Mesodermal cell (in vitro differentiated cells): ENCODE measurements at regions not wholly inside any gene's neighbourhood (a gene's known extent, or its start where the extent isn't known, plus 50 kb on each side); places are given as distances from the start of the nearest gene placed in this dataset.

Source experiments
- H3K27ac ChIP-seq: 2 replicates; pipeline ENCODE4 v1.7.0; 2013; ENCODE audit warnings: mild to moderate bottlenecking, low read depth, low read length, moderate library complexity; ENCODE audit not compliant: severe bottlenecking
- H3K36me3 ChIP-seq: 2 replicates; pipeline ENCODE4 v1.7.1; 2013; ENCODE audit warnings: mild to moderate bottlenecking, low read length, moderate library complexity; ENCODE audit not compliant: control insufficient read depth, insufficient read depth
- H3K4me1 ChIP-seq: one replicate; pipeline ENCODE4 v1.7.1; 2013; ENCODE audit warnings: mild to moderate bottlenecking, low read length; ENCODE audit not compliant: insufficient read depth, control insufficient read depth, poor library complexity, severe bottlenecking
- H3K4me3 ChIP-seq: 2 replicates; pipeline ENCODE4 v1.7.0; 2013; ENCODE audit warnings: low read length, control low read depth, mild to moderate bottlenecking; ENCODE audit not compliant: insufficient read depth, poor library complexity, severe bottlenecking; ENCODE audit errors: extremely low read depth
- H3K9me3 ChIP-seq: 2 replicates; pipeline ENCODE4 v1.7.1; 2013; ENCODE audit warnings: mild to moderate bottlenecking, low read length, moderate library complexity; ENCODE audit not compliant: control insufficient read depth
- WGBS, 2 experiments: methylation state at CpG; one replicate each; pipeline ENCODE4 v1.1.5; 2013; ENCODE audit warnings: missing lambda C conversion rate in 2 of 2; ENCODE audit not compliant: insufficient coverage in 2 of 2; 5-methylcytosine and 5-hydroxymethylcytosine counted together

DNA sequence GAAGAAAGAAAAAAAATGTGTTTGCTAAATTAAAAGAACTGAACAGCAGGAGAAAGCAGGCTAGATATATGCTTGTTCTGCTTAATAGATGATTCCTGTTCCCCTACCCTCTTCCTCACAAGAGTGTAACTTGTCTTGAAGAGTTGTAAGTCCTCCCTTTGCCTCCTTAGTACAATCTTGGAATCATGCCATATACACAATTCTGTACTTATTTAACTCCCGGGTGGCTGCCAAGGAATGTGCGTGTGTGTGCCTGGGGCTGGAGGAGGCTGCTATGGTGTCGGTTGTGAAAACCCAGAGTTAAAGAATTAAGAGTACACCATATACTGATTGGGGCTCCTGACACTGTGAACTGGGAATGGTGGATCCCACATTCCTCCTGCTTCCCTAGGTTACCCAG lies 194.2 kb downstream of the SIPA1L2 start:
- Histone ChIP-seq H3K4me1 (no peaks in the 10 kb centered on the region), H3K9me3 (no peaks in the 10 kb centered on the region), H3K4me3 (no peak overlapping the region), H3K36me3 (peaks cover 95% of the 10 kb centered on the region), H3K27ac (no peak overlapping the region)
- WGBS, 2 experiments = 80% methylated on average over 1 of the region's 3 CpGs; no CpG with 5 or more reads in 1 of the 2 experiments

DNA sequence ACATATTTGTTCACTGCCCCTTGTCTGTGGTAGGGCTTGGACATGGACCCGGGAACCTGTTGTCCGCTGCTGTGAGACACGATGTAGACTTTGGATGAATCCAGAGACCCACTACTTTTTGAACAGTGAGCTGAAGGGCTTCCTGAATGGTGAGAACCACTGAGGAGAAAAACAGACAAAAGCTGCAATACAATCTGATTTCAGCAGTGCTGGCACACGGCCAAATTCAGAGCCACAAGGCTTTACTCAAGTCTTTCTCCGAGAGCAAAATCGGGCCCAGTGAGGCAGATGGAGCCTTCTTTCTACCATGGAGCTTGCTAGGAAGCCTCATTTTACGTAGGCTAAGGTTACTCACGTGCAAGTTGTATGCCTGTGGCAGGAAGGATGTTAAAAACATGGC lies 197.6 kb downstream of the SIPA1L2 start:
- Histone ChIP-seq H3K4me3 (no peak overlapping the region), H3K27ac (no peak overlapping the region), H3K36me3 (peaks cover 93% of the 10 kb centered on the region), H3K9me3 (no peaks in the 10 kb centered on the region), H3K4me1 (no peaks in the 10 kb centered on the region)
- WGBS, 2 experiments = 98% methylated on average over 8 of the region's 8 CpGs

DNA sequence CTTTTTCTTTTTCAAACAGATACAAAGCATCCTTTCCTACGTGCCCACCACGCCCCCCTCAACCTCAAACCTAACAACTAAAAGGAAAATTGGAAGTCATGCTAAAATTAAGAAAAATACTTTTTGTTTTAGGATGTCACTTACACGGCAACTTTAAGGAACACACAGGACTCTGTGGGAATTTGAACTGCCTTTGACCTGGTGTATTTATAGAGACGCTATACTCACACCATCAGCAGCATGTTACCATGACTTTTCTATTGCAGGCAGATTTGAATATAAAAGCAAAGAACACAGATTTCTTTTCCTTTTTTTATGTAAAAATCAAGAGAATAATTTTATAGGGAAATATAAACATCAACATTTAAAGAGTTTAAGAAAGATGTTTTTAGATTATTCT lies 198.2 kb downstream of the SIPA1L2 start:
- Histone ChIP-seq H3K4me1 (no peaks in the 10 kb centered on the region), H3K4me3 (no peak overlapping the region), H3K27ac (no peak overlapping the region), H3K9me3 (no peaks in the 10 kb centered on the region), H3K36me3 (peaks cover 94% of the 10 kb centered on the region)
- WGBS, 2 experiments = 100% methylated on average over 1 of the region's 4 CpGs; no CpG with 5 or more reads in 1 of the 2 experiments

DNA sequence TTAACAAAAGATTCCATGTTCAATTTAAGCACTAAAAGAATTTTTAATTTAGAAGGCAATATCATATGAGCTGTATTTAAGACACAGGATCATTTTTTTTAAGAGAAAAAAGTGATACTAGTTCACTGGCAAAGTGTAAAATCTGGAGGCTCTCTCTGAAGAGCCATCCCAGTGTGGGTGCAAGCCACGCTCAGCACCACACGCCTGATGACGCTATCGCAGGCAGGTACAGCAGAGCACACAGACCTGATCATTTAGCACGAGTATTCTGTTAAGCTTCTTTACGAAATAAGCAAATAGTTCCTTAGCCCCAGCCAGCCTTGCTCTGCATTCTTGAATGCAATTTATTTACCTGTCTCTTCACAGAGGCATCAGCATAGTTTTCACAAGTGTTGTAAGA lies 198.6 kb downstream of the SIPA1L2 start:
- 94 to 97% methylated on average over 5 to 6 of the region's 6 CpGs for WGBS, 2 experiments
- H3K27ac ChIP-seq = no peak overlapping the region
- no peaks in the 10 kb centered on the region for H3K4me1 ChIP-seq
- H3K9me3 ChIP-seq = no peaks in the 10 kb centered on the region
- H3K4me3 ChIP-seq = no peak overlapping the region
- H3K36me3 ChIP-seq = peaks cover 92% of the 10 kb centered on the region

DNA sequence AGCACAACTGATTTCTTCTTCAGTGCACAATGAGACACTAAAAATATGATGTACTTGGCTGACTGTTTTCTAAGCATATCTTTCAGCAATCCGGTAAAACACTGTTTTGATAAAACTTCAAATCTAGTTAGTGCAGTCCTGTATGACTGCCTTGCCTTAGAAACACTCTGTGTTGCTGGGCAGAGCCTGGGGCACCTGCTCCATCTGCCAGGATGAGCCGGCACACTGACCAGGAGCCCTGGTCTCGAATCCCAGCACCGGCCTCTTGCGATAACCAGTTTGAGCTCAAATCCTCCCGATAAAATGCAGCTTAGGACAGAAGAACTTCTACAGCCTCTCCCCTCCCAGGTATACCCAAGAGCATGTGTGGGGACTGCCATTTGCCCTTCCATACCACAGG lies 199.5 kb downstream of the SIPA1L2 start:
- no peaks in the 10 kb centered on the region for H3K4me1 ChIP-seq
- WGBS, 2 experiments = 98% methylated on average over 6 of the region's 6 CpGs

DNA sequence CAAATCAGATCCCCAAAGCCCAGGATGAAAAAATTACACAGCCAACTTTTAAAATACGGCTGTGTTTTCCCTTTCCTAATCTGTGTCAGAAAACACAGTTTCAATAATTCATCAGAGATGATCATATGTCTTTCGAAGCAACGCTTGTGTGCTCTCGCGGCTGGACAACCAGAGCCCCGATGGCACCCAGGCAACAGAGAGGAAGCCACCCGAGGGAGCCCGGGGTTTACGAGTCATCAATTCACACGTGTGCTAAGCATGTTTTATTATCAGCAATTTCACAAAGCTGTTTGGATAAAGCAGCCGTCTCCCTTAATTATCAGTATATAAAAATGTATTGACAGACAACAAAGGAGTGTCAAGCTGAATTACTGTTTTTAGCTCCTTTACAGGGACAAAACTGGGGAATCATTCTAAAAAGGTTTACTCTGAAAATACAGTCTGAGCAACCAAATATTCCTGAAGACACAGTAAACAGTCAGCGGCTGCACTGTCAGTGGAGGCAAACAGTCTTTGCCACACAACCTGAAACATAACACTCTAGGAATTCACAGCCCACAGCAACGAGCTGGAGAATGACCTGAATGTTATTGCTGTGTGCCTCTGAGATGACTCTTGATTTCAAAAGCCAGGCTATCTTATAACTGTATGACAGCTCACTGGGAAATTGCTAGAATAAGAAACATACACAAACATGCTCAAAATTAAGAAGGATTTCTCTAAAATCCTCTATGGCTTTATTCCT lies 201.0 kb downstream of the SIPA1L2 start:
- H3K4me3 ChIP-seq = no peak overlapping the region
- H3K9me3 ChIP-seq = no peaks in the 10 kb centered on the region
- H3K4me1 ChIP-seq = no peaks in the 10 kb centered on the region
- H3K27ac ChIP-seq = peak overlapping the region; percentile 37
- H3K36me3 ChIP-seq = peaks cover 89% of the 10 kb centered on the region
- 86 to 96% methylated on average over 8 of the region's 13 CpGs for WGBS, 2 experiments

More for the DNA sequence above, 199.5 kb downstream of the SIPA1L2 start:
- no peaks in the 10 kb centered on the region for H3K9me3 ChIP-seq
- no peak overlapping the region for H3K27ac ChIP-seq
- H3K4me3 ChIP-seq = no peak overlapping the region
- H3K36me3 ChIP-seq = peaks cover 92% of the 10 kb centered on the region

DNA sequence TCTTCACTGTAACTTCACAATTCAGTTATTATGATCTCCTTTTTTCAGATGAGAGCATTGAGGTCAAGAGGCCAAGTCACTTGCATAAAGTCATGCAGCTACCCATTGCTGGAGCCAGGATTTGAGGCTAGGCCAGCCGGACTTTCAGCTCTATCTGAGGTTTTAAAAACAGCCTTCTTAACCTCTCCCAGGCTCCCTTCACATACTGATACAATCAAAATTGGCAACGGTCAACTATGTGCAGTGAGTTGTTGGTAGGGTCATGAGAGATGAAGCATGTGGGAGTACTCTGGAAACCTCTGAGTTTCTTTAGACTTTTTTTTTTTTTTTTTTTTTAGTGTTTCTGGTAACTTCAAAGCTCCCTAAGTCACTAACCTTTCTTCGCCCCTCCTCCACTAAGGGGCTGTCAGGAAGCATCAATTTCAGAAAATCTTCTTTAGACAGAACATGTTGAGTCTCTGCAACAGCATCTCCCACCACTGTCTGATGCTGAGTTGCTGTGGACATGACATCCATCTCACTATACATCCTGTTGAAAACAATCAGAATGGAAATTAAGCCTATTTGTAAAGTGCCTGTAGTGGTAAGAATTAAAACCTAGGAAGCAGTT lies 201.8 kb downstream of the SIPA1L2 start:
- 60 to 100% methylated on average over 1 of the region's 3 CpGs for WGBS, 2 experiments
- Histone ChIP-seq H3K4me3 (no peak overlapping the region), H3K27ac (peak overlapping the region; percentile 37), H3K9me3 (no peaks in the 10 kb centered on the region), H3K36me3 (peaks cover 89% of the 10 kb centered on the region), H3K4me1 (no peaks in the 10 kb centered on the region)

DNA sequence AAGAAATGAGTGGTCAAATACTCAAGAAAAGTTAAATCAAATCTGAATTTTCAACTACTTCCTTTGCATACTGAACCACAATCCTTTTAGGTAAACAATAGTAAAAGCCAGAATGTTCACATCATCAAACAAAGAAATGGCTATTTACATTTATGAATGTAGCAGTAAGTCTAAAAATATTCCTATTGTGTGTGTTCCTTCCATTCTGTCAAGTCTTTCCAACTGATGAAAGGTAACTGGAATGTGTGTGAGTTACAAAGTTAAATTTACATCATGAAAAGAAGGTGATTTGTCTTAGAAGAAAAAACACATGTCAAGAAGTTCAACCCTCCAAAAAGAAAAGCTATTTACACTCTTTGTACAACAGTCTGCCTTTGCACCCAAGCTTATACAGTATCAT lies 203.1 kb downstream of the SIPA1L2 start:
- Histone ChIP-seq H3K36me3 (peaks cover 87% of the 10 kb centered on the region), H3K27ac (no peak overlapping the region), H3K9me3 (no peaks in the 10 kb centered on the region), H3K4me3 (no peak overlapping the region), H3K4me1 (no peaks in the 10 kb centered on the region)

DNA sequence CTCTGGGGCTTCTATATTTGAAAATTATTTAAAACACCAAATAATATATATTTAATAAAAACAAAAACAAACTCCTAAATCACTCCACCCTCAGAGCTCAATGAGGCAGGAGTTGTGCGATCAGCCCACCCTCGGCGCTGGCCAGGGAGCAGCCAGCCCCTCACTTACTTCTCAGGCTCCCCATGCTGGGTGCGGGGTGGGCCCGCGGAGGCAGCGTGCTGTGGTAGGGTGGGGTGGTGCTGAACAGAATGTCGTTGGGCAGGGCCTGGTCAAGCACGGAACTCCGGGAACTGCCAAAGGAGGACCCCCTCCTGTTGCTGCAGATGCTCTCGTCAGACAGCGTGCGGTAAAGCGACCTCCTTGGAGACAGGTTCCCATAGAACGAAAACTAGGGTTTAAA lies 204.5 kb downstream of the SIPA1L2 start:
- Histone ChIP-seq H3K36me3 (peaks cover 90% of the 10 kb centered on the region), H3K9me3 (no peaks in the 10 kb centered on the region), H3K4me1 (no peaks in the 10 kb centered on the region), H3K27ac (no peak overlapping the region), H3K4me3 (no peak overlapping the region)
- 93 to 96% methylated on average over 8 to 10 of the region's 15 CpGs for WGBS, 2 experiments

DNA sequence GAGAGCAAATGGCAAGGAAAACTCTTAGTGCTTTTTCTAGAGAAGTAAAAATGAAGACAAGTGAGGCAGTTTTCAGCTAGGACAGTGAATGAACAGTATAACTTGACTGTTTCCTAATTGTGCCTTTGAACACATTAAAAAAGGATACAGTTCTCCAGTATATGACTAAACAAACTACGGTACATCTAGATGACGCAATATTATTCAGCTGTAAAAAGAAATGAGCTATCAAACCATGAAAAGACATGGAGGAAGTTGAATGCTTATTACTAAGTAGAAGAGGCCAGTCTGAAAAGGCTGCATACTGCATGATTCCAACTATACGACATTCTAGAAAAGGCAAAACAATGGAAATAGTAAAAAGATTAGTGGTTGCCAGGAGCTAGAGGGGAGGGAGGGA lies 206.3 kb downstream of the SIPA1L2 start:
- Histone ChIP-seq H3K27ac (no peak overlapping the region), H3K9me3 (no peaks in the 10 kb centered on the region), H3K4me3 (no peak overlapping the region), H3K36me3 (peaks cover 93% of the 10 kb centered on the region), H3K4me1 (no peaks in the 10 kb centered on the region)
- WGBS, 2 experiments = 100% methylated on average over 1 of the region's 3 CpGs

DNA sequence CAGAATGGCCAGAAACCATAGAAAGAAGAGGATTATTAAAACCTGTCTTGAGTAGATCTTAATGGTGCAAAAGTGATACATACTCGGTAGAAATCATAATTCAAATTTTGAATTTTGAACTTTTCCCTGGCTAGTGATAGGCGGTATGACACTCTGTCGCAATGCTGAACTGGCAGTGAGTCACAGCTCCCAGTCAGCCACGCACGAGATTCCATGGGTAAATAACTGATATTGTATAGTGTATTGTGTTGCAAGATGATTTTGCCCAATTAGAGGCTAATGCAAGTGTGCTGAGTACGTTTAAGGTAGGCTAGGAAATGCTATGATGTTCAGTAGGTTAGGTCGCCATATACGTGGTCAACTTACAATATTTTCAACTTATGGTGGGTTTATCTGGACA lies 207.0 kb downstream of the SIPA1L2 start:
- H3K4me3 ChIP-seq = no peak overlapping the region
- 97 to 98% methylated on average over 5 to 7 of the region's 8 CpGs for WGBS, 2 experiments
- H3K9me3 ChIP-seq = no peaks in the 10 kb centered on the region
- H3K36me3 ChIP-seq = peaks cover 92% of the 10 kb centered on the region
- no peak overlapping the region for H3K27ac ChIP-seq
- no peaks in the 10 kb centered on the region for H3K4me1 ChIP-seq
